NCI-H526 (cell line): ENCODE measurements at regions not wholly inside any gene's neighbourhood (a gene's known extent, or its start where the extent isn't known, plus 50 kb on each side); places are given as distances from the start of the nearest gene placed in this dataset.
"Not testable (repeated sequence)": the region's sequence is repeated elsewhere in the genome, so short reads cannot be mapped to it uniquely, and the experiment has no call there.

Source experiments
- DNase-seq, 2 experiments: peaks; one replicate each; lab custom pipeline; 2025; lab: John Stamatoyannopoulos, UW

GRCh38 chr3:43236008-43236407 lies 50.3 kb upstream of the SNRK start:
- DNase-seq, result no peak

- no peak for DNase-seq
Measured at GRCh38 chr3:43233062-43233461, 53.3 kb upstream of the SNRK start.

GRCh38 chr3:43231276-43232000 lies 54.9 kb upstream of the SNRK start:
- no peak for DNase-seq

GRCh38 chr3:43229865-43230264 lies 56.5 kb upstream of the SNRK start:
- DNase-seq, result not testable (repeated sequence)

GRCh38 chr3:43227685-43228084 lies 58.7 kb upstream of the SNRK start:
- DNase-seq, result not testable (repeated sequence)

GRCh38 chr3:43224405-43225073 lies 61.8 kb upstream of the SNRK start:
- no peak for DNase-seq

- DNase-seq, result no peak
Measured at GRCh38 chr3:43223670-43224364, 62.5 kb upstream of the SNRK start.

- no peak for DNase-seq
Measured at GRCh38 chr3:43222590-43222989, 63.8 kb upstream of the SNRK start.

- no peak for DNase-seq
Measured at GRCh38 chr3:43221076-43221475, 65.3 kb upstream of the SNRK start.

GRCh38 chr3:43219616-43220015 lies 66.7 kb upstream of the SNRK start:
- no peak for DNase-seq

- DNase-seq, result no peak
Measured at GRCh38 chr3:43218921-43219320, 67.4 kb upstream of the SNRK start.

GRCh38 chr3:43218156-43218555 lies 68.2 kb upstream of the SNRK start:
- no peak for DNase-seq

GRCh38 chr3:43217633-43218032 lies 68.7 kb upstream of the SNRK start:
- no peak for DNase-seq

- no peak for DNase-seq
Measured at GRCh38 chr3:43217206-43217605, 69.1 kb upstream of the SNRK start.

GRCh38 chr3:43215663-43216275 lies 70.6 kb upstream of the SNRK start:
- no peak for DNase-seq

GRCh38 chr3:43215138-43215537 lies 71.2 kb upstream of the SNRK start:
- no peak for DNase-seq

- no peak for DNase-seq
Measured at GRCh38 chr3:43214616-43215015, 71.7 kb upstream of the SNRK start.

GRCh38 chr3:43213631-43214030 lies 72.7 kb upstream of the SNRK start:
- no peak for DNase-seq

- DNase-seq, result no peak
Measured at GRCh38 chr3:43212914-43213611, 73.3 kb upstream of the SNRK start.

- DNase-seq, result no peak
Measured at GRCh38 chr3:43211681-43212080, 74.7 kb upstream of the SNRK start.

- no peak for DNase-seq
Measured at GRCh38 chr3:43210049-43211027, 76.0 kb upstream of the SNRK start.
